ENCODE measurements at regions not wholly inside any gene's neighbourhood (a gene's known extent, or its start where the extent isn't known, plus 50 kb on each side); places are given as distances from the start of the nearest gene placed in this dataset.

DNA sequence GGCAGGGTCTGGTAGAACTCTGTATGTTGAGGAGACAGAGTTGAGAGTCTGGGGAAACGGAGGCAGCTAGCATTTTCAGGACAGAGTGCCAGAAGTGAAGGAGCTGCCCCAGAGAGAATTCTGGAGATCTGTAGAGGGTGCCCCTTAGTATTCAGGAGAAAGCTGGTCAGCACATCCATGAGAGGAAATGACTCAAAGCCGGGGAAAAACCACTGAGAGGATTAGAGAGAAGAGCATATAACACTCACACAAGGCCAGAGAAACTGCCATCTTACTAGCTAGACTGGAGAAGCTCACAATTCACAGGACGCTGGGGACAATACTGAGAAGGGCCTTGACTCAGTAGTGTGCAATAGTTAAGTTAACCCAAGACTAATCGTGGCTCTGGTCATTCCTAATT, 75.7 kb upstream of the DPPA4 start:
- peak overlapping the region; percentile 68 for H2AFZ ChIP-seq (ENCODE audit: low read length)
- H3K4ac ChIP-seq (replicated peaks; ENCODE audit: insufficient read length, low read depth, low read length) = no peak overlapping the region
- DNase-seq (ENCODE audit: low read depth in 1 of 2, low spot score in 2 of 2) (no peak), FAIRE-seq (no peak)
- no peak overlapping the region for H4K8ac ChIP-seq (ENCODE audit: extremely low read depth, insufficient read depth, low read length)
- no peaks in the 10 kb centered on the region for H3K79me1 ChIP-seq (ENCODE audit: low read depth, low read length)
- no peak overlapping the region for H4K91ac ChIP-seq (replicated peaks; ENCODE audit: insufficient read length, low read length)
- H3K9ac ChIP-seq (replicated peaks in 1 of 4; ENCODE audit: extremely low read depth in 1 of 4, low read depth in 3 of 4, low read length in 3 of 4) = no peak overlapping the region
- H3K9me3 ChIP-seq (ENCODE audit: insufficient read depth in 2 of 2, low read depth in 1 of 2, low read length in 1 of 2) = no peaks in the 10 kb centered on the region
- H2BK120ac ChIP-seq (replicated peaks; ENCODE audit: low read depth, low read length) = no peak overlapping the region
- H3K36me3 ChIP-seq (ENCODE audit: control insufficient read depth in 2 of 4, insufficient read depth in 4 of 4, low read length in 3 of 4) = no peaks in the 10 kb centered on the region
- WGBS, 2 experiments (ENCODE audit: extremely low coverage in 1 of 2, insufficient coverage in 1 of 2, insufficient read length in 1 of 2, insufficient replicate concordance in 2 of 2, low coverage in 1 of 2, low lambda C conversion rate in 2 of 2, missing lambda C conversion rate in 1 of 2) = 96% methylated on average over 4 of the region's 4 CpGs; no CpG with 5 or more reads in 1 of the 2 experiments
- H2BK15ac ChIP-seq (ENCODE audit: low read length) = no peak overlapping the region
- H3K4me2 ChIP-seq (ENCODE audit: insufficient read depth in 1 of 2, low read depth in 2 of 2, low read length in 2 of 2) = no peak overlapping the region
- H3K79me2 ChIP-seq (ENCODE audit: control insufficient read depth in 1 of 2, insufficient read depth in 2 of 2, low read length in 2 of 2) = no peaks in the 10 kb centered on the region
- POLR2A ChIA-PET (ENCODE audit: partially characterized antibody) = no interaction called here
- no peak overlapping the region for H3K56ac ChIP-seq (replicated peaks; ENCODE audit: insufficient read length, low read depth, low read length)
- H3K4me3 ChIP-seq (ENCODE audit: extremely low read depth in 1 of 4, insufficient read depth in 2 of 4, low read depth in 3 of 4, low read length in 4 of 4) = no peak overlapping the region
- no peak overlapping the region for H4K5ac ChIP-seq (ENCODE audit: insufficient read length, low read depth, low read length)
- H3K18ac ChIP-seq (ENCODE audit: extremely low read depth, low read length) = no peak overlapping the region
- H3K23me2 ChIP-seq (ENCODE audit: low read depth, low read length) = no peaks in the 10 kb centered on the region
- H3K27me3 ChIP-seq (replicated peaks in 1 of 4; ENCODE audit: control insufficient read depth in 3 of 4, extremely low read depth in 1 of 4, insufficient read depth in 3 of 4, low read length in 3 of 4) = no peaks in the 10 kb centered on the region
- no peak overlapping the region for H3K14ac ChIP-seq (ENCODE audit: insufficient read length)
- no peak overlapping the region for H2BK5ac ChIP-seq (ENCODE audit: low read depth, low read length)
- CTCF ChIA-PET (ENCODE audit: partially characterized antibody) = interaction anchor here (0.6 to 1.4 kb wide), 4 partner anchors 10 to 1676 kb away, joined by 3 to 5 read pairs (median 4); no protein-coding TSS in a partner anchor
- H2BK12ac ChIP-seq (ENCODE audit: low read depth, low read length) = no peak overlapping the region
- H2BK20ac ChIP-seq (ENCODE audit: low read length) = no peak overlapping the region
- peaks cover 0 to 3% (median 0%) of the 10 kb centered on the region in 4 experiments; a peak in 1 of 7 replicates for H3K4me1 ChIP-seq (replicated peaks in 1 of 4; ENCODE audit: control insufficient read depth in 3 of 4, insufficient read depth in 4 of 4, low read length in 3 of 4)
- no peak overlapping the region for H3K23ac ChIP-seq (ENCODE audit: insufficient read length)
- H3K27ac ChIP-seq (ENCODE audit: low read depth, low read length) = no peak overlapping the region
- H4K20me1 ChIP-seq (replicated peaks in 1 of 2; ENCODE audit: control insufficient read depth in 1 of 2, insufficient read depth in 2 of 2, low read length in 2 of 2) = no peaks in the 10 kb centered on the region
- H2AK5ac ChIP-seq (ENCODE audit: low read depth, low read length) = no peak overlapping the region
- TF ChIP-seq RBBP5 (IDR thresholded peaks at IDR 0.05; ENCODE audit: borderline replicate concordance, low read depth, low read length) = no peak
- TF ChIP-seq GABPA (IDR thresholded peaks at IDR 0.05; ENCODE audit: borderline replicate concordance, insufficient read depth, low read length) = no peak
- TF ChIP-seq SIX5 (IDR thresholded peaks at IDR 0.05; ENCODE audit: low read depth, low read length) = no peak
- no peak for TF ChIP-seq RNF2 (IDR thresholded peaks at IDR 0.05; ENCODE audit: borderline replicate concordance, low read depth, low read length, missing control alignments, poor library complexity, severe bottlenecking)
- TF ChIP-seq RAD21 (IDR thresholded peaks at IDR 0.05 in 1 of 2, conservative IDR thresholded peaks at IDR 0.05 in 1 of 2; ENCODE audit: low read depth in 2 of 2, low read length in 2 of 2) = no peak
- no peak for TF ChIP-seq SAP30 (IDR thresholded peaks at IDR 0.05; ENCODE audit: insufficient read depth, insufficient replicate concordance, low read length)

Data from H1 (cell line).